Stimulated activated CD8-positive, alpha-beta memory T cell treated with anti-CD3 and anti-CD28 coated beads, Interleukin-15, amount 100 ng/mL, for 4 hours (primary cell): ENCODE measurements at regions not wholly inside any gene's neighbourhood (a gene's known extent, or its start where the extent isn't known, plus 50 kb on each side); places are given as distances from the start of the nearest gene placed in this dataset.

Source experiments
- DNase-seq, 2 donors: peaks; one replicate each; pipeline ENCODE4 v3.0.0-alpha.2; 2020; ENCODE audit warnings: low read depth in 2 of 2

- no peak for DNase-seq
Measured at GRCh38 chr7:106484562-106484961, 176.4 kb downstream of the CCDC71L start.

- DNase-seq: no peak
Measured at GRCh38 chr7:106482091-106482490, 178.9 kb downstream of the CCDC71L start.

GRCh38 chr7:106480616-106481031, 180.3 kb downstream of the CCDC71L start:
- DNase-seq: no peak

- no peak for DNase-seq
Measured at GRCh38 chr7:106480161-106480579, 180.8 kb downstream of the CCDC71L start.

GRCh38 chr7:106476751-106477150, 184.2 kb downstream of the CCDC71L start:
- DNase-seq: no peak

- DNase-seq: no peak
Measured at GRCh38 chr7:106472741-106473140, 188.0 kb upstream of the NAMPT start.

GRCh38 chr7:106471686-106472440, 187.1 kb upstream of the NAMPT start:
- DNase-seq: no peak

GRCh38 chr7:106471021-106471420, 186.2 kb upstream of the NAMPT start:
- DNase-seq: no peak

- no peak for DNase-seq
Measured at GRCh38 chr7:106466867-106467266, 182.1 kb upstream of the NAMPT start.

GRCh38 chr7:106465704-106466468, 181.1 kb upstream of the NAMPT start:
- no peak for DNase-seq

GRCh38 chr7:106464651-106465050, 179.9 kb upstream of the NAMPT start:
- no peak for DNase-seq

- DNase-seq: no peak
Measured at GRCh38 chr7:106463851-106464611, 179.2 kb upstream of the NAMPT start.

GRCh38 chr7:106462914-106463482, 178.2 kb upstream of the NAMPT start:
- DNase-seq: no peak

GRCh38 chr7:106462365-106462859, 177.6 kb upstream of the NAMPT start:
- DNase-seq: no peak

GRCh38 chr7:106460792-106461254, 176.0 kb upstream of the NAMPT start:
- no peak for DNase-seq

GRCh38 chr7:106459397-106460072, 174.8 kb upstream of the NAMPT start:
- no peak for DNase-seq

GRCh38 chr7:106457678-106458077, 172.9 kb upstream of the NAMPT start:
- DNase-seq: no peak

- DNase-seq: no peak
Measured at GRCh38 chr7:106456329-106456728, 171.5 kb upstream of the NAMPT start.

- no peak for DNase-seq
Measured at GRCh38 chr7:106452031-106452851, 167.5 kb upstream of the NAMPT start.

GRCh38 chr7:106451171-106451570, 166.4 kb upstream of the NAMPT start:
- no peak for DNase-seq
